Stimulated activated CD8-positive, alpha-beta memory T cell treated with anti-CD3 and anti-CD28 coated beads, Interleukin-12 subunit alpha, Interleukin-12 subunit beta, amount 100 ng/mL, for 1 hour (primary cell): ENCODE measurements at regions not wholly inside any gene's neighbourhood (a gene's known extent, or its start where the extent isn't known, plus 50 kb on each side); places are given as distances from the start of the nearest gene placed in this dataset.
A peak's percentile ranks its signal among the peaks of the same experiment; 100 is the strongest.

Experiments
- DNase-seq: peaks from one replicate; pipeline ENCODE4 v3.0.0-alpha.2; 2020; ENCODE audit warnings: low read depth

DNA sequence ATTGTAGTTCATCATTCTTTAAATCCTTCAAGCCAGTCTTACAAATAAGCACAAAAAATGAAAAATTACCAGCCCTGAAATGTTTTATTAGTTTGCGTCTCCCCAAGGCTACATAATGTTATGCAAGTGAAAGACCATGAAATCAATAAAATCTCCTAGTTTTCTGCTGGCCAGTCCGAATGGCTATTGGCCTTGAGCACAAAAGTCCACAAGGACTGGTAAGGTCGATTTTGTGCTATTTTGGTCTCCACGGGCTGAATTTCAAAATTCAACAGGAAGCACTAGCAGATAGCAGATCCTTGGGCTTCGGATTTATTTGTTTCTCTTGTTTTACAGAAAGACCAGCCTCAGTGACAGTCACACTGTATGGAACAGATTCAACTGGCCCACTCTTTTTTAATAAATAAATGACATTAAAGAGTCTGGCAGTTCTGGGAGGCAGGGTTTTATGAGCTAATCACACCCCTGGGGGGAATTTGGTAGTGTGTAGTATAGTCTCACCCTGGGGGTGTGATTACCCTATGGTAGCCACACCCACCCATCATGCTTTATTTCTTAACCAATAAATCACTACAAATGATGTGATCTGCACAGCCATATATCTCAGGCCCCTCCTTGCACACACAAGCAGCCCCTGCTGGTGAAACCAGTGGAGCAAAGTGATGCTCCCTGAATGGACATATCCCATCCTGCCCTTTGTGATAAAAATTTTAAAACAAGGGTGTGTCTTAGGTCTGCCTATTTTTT, 51.1 kb upstream of the TMEM33 start:
- no peak for DNase-seq

DNA sequence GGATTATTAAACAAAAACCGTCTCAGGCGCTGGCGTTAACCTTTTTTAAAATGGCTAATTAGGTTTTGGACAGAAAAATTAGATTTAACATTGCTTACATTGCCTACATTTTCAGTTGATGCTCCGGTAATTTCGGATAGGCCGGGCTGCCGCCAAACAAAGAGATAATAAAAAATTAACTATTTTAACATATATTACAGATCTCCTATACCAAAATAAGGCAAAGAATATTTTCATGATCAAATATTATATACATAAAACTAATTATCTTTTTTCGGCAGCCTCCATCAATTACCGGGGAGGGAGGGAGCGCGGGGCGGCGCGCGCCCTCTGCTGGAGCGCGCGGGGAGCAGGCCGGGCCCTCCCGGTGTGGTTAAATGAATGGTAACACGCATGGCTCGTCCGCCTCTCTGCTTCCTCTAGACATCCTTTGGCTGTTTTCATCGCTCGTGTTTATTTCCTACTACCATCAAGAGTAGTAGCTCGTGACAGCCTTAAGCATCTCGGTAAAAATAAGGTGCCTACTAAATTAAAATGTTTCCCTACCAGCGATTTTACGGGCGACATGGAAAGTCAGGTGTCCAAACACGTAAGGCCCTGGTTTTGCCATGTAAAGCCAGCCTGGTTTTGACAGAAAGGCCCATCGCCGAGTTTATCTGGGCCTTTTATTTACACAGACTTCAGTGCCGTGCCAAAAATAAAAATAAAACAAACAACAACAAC, 52.4 kb upstream of the TMEM33 start:
- peak; percentile 31 for DNase-seq

DNA sequence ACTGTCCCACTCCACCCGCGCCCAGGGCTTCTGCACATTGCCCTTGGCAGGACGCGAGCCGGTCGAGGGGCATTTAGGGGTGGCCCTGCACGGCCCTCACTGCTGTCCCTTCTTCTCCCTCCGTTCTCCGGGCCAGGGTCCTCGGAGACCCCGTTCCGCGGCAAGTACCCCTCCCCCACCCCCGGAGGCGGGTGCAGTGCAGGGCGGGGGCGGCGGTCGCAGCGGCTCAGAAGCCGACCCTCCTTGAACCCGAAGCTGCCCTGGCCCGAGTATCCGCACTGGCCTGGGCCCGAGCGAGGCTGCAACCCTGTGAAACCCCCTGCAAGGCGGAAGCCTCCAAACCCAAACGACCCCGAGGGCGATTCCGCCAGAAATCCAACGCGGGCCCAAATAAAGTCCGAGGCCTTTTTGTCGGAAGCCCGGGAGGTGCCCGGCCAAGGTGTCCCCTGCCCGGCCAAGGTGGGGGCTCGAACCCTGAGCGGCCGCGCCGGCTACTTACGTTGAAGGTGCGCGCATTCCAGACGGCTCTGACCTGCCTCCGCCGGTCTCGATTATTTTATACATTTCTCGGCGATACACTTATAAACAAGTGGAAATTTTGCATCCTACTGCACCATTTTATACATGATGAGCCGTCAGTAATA, 53.1 kb upstream of the TMEM33 start:
- DNase-seq, result no peak

GRCh38 chr4:41880840-41881831, 54.1 kb upstream of the TMEM33 start:
- no peak for DNase-seq

- no peak for DNase-seq
These were observed 55.0 kb upstream of the TMEM33 start for GRCh38 chr4:41880022-41880837.

DNA sequence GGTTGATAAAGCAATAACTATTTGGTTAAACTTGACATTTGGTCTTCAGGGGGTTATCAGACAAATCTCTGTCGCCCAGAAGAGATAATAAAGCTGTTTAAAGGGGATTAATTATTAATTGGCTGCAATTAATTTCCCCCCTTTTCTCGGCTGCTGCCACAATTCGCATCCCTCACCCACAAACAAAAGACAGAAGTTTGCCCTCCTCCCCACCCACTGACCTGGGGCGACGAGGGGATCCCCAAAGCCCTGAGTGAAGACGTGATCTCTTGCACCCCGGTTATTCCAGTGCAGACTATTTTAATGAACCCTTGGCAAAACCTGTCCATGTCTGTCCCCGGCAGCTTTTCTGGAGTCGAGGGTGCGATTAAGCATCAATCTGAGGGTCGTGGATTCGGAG, 55.7 kb upstream of the TMEM33 start:
- no peak for DNase-seq

DNA sequence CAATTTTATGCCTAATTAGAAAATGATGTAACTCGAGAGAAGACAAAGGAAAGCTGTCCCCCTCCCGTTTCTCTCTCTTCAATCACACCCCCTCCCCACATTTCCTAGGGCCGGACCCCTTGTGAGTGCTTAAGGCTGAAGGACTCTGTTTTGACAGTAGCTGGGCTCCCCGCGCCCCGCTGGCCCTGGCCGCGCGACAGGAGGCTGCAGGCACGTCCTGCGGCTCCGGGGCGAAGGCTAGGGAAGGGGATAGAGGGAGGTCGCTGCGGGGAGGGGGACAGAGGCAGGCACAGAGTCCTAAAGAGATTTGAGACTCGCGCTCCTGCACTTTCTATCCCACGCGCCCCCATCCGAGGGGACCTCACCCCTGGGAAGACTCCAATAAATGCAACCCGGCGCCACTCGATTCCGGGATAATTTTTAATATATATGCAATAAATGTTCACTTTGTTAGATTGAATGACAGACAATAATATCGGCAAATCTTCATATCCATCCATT, 56.2 kb upstream of the TMEM33 start:
- no peak for DNase-seq

GRCh38 chr4:41878170-41878969, 56.9 kb upstream of the TMEM33 start:
- no peak for DNase-seq

DNA sequence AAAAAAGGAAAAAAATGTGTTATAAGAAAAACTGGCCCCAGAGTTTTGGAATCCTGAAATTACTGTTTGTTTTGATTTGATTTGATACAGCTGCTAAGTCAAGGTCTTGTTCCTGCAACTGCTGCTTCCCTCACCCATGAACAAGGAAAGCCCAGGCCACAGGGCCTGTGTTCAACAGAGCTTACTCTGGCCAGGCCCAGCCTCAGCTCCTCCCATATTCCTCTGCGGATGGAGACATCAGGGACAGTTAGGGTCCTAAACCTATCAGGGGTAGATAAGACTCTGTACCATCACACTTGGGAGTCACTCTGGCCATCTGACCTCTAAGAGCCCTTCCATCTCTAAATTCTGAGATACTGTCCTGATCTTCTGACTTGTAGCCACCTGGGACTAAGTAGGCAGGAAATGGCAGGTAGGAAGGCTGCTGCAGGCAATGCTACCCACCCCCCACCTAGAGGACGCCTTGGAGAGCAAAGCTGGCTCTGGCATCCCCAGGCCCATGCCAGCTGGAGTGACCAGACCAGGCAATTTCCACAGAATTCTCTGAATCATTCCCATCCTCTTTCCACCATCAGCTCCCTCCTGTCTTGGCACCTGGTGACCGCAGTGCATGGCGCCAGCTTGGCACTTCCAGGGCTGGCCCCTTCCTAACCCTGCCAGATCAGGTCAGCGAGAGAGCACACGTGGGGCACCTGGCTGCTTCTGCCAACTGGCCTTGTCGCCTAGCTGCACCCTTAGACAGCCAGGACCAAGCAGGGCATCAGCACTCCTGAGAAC, 58.0 kb upstream of the TMEM33 start:
- DNase-seq, result no peak

GRCh38 chr4:41874873-41875272, 60.4 kb upstream of the TMEM33 start:
- no peak for DNase-seq

GRCh38 chr4:41874398-41874797, 60.8 kb upstream of the TMEM33 start:
- no peak for DNase-seq

DNA sequence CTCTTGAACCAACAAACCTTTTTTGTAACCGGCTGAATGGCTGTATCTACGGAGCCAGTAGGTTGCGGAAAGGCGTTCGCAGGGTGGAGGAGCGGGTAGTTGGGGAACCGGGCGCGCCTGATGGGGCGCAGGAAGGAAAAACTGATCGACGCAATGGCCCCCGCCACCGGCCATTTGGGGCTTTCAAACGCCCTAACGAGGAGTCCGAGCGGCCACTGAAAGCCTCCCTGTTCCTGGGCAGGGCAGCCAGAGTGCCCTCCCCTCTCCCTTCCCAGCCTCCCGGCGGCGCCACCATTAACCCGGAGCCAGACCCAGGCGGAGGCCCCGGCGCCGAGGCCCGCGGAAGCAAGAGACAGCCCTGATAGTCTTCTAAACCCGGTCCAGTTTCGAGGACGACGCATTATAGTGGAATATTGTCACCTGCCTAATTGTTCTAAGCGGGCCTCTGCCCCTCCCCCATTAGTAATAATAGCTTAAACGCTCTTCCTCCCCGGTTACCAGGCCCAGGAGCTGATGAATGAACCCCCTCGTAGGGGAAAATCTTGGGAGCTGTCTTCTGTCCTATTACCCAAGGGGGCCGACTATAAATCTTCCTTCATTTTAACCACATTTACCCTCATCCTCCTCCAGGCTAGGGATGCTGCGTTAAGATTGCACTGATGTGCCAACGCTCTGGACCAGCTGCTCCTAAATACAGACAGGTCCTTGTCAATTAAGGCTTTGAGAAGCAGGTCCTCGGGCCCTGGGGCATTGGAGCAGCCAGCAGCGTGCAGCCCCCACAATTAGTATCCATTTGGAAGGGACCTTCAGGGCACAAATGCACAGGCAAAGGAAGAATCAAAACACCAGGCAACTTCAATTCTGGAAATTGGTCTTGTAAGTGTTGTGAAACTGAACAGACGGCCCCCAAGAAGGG, 61.6 kb upstream of the TMEM33 start:
- no peak for DNase-seq

DNA sequence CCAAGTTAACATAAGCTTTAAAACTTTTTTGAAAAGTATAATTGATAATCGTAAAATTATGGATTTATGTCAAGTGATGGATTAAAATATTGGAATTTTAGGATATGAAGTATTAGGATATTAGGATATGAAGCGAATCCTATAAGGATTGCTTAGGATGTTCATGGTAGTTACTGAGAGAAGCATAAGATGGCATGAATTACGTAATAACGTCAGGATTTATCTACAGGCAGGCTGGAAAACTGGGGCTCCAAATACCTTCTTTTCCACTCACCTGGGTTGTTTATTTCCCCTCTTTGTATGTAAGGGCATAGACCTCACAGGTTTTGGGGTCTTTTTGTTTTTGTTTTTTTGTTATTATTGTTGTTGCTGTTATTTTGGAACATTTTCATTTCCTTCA, 65.2 kb upstream of the TMEM33 start:
- DNase-seq, result no peak

DNA sequence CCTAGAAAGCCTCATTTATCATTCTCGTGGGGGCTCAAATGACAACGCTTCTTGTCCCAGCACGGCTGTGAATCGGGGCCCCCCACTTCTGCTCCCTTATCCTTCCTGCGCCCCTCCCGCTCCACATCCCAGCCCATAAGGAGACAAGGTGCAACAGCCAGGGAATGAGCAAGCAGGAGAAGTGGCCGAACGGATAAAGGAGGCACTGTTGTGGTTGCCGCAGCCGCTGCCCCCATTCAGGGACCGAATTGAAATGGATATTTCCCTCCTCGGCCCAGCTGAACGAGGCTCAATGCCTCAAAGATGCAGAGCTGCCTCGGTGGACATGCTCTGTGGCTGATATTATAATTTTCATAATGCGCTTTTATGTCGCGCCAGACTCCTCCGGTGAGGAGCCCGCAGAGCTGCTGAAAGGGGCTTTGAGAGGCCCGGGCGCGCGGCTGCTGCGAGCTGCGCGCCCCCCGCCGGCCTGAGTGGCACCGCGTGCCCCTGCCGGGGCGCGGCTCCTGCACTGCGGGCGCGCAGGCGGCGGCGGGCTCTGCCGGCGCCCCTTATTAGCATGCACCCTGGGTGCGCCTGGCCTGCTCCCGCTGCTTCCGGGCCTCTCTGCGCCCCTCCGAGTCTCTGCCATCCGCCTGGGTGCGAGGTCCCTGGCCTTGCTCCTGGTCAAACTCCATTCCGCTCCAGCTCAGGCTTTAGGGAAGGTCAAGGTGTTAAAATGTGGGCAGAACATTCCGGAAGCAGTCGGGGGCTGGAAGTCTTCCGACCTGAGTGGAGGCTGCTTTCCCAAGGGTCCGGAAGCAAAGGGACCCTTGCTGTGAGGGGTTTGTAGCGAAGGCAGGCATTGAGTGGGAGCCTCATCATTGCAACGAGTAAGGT, 68.2 kb upstream of the TMEM33 start:
- no peak for DNase-seq

GRCh38 chr4:41865981-41866798, 69.0 kb upstream of the TMEM33 start:
- no peak for DNase-seq

GRCh38 chr4:41865306-41865980, 69.8 kb upstream of the TMEM33 start:
- DNase-seq, result no peak
